A549 (cell line): ENCODE measurements at regions not wholly inside any gene's neighbourhood (a gene's known extent, or its start where the extent isn't known, plus 50 kb on each side); places are given as distances from the start of the nearest gene placed in this dataset.

Experiments used
- CHD2 ChIP-seq: fragments of 150-350 bp; IDR thresholded peaks from 2 replicates; pipeline ENCODE4 v1.6.1; 2014; ENCODE audit warnings: low read length; ENCODE audit not compliant: partially characterized antibody
- EHF ChIP-seq: fragments of 250-450 bp; sonication (Bioruptor Pico); IDR thresholded peaks from 2 replicates; pipeline ENCODE4 v1.5.0; 2020; ENCODE audit warnings: mild to moderate bottlenecking
- EP300 ChIP-seq, 2 experiments: fragments of >200 bp; sonication (Bioruptor Twin); formaldehyde crosslinking; IDR thresholded peaks; 2 replicates in 1 of 2; 3 replicates in 1 of 2; pipeline ENCODE4 v1.6.1; 2016 to 2017
- NR3C1 ChIP-seq: fragments of >200 bp; sonication (Bioruptor Twin); formaldehyde crosslinking; IDR thresholded peaks from 3 replicates; pipeline ENCODE4 v1.6.1; 2017
- PHF8 ChIP-seq: fragments of 200-600 bp; sonication (generic); IDR thresholded peaks from 2 replicates; pipeline ENCODE4 v1.6.1; 2016; ENCODE audit warnings: low read depth, mild to moderate bottlenecking, antibody characterized with exemption, moderate library complexity, borderline replicate concordance
- POLR2A ChIP-seq: IDR thresholded peaks from 2 replicates; pipeline ENCODE4 v1.6.1; 2012; ENCODE audit warnings: mild to moderate bottlenecking, low read length
- RAD21 ChIP-seq, 2 experiments: fragments of >200 bp in 1 of 2; sonication (Bioruptor Twin) in 1 of 2; formaldehyde crosslinking in 1 of 2; IDR thresholded peaks in 1 of 2; conservative IDR thresholded peaks in 1 of 2; 2 replicates in 1 of 2; 3 replicates in 1 of 2; pipeline ENCODE4 v1.6.1; 2012 to 2018; ENCODE audit warnings: inconsistent platforms in 1 of 2
- RCOR1 ChIP-seq: fragments of 150-350 bp; IDR thresholded peaks from 2 replicates; pipeline ENCODE4 v1.6.1; 2014; ENCODE audit warnings: antibody characterized with exemption, low read length, low read depth
- TF ChIP-seq, protein P1 (sequence below): fragments of >200 bp; sonication (Bioruptor Twin); formaldehyde crosslinking; IDR thresholded peaks from 3 replicates; pipeline ENCODE4 v1.5.1; 2016
- TF ChIP-seq, protein P2 (sequence below): fragments of 150-350 bp; IDR thresholded peaks from 2 replicates; pipeline ENCODE4 v1.6.1; 2014; ENCODE audit warnings: low read depth, mild to moderate bottlenecking, low read length
- TF ChIP-seq, protein P3 (sequence below): fragments of 200-600 bp; sonication (generic); IDR thresholded peaks from 2 replicates; pipeline ENCODE4 v1.6.1; 2016; ENCODE audit warnings: antibody characterized with exemption, mild to moderate bottlenecking, moderate library complexity
- TF ChIP-seq, protein P4 (sequence below): IDR thresholded peaks from 2 replicates; pipeline ENCODE4 v1.6.1; 2012

DNA sequence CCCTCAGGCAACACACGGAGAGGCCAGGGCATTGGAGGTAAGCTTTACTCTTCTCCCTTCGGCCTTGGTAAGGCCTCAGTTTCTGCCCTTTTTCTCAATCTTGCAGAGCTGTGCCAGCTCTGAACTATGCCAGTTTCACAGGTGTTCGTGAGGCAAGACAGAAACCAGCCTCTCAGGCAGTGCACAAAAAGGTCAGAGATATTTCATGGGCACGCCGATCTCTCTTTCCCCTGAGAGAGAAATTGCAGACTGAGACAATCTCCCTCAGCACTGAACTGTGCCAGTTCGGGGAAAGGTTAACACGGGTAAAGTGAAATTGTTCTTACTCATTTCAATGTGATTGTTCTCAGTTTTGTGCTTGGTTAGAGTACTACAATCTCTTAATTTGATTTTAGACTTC lies 88.5 kb downstream of the GMNC start:
- TF ChIP-seq RAD21 (conservative IDR thresholded peaks at IDR 0.05 in 1 of 2, IDR thresholded peaks at IDR 0.05 in 1 of 2) (no peak), NR3C1 (no peak), POLR2A (no peak), RCOR1 (no peak), EHF (CRISPR knock-in tag) (no peak), CHD2 (no peak), EP300 (IDR thresholded peaks at IDR 0.05) (no peak), PHF8 (no peak)
- TF ChIP-seq, protein P1, sequence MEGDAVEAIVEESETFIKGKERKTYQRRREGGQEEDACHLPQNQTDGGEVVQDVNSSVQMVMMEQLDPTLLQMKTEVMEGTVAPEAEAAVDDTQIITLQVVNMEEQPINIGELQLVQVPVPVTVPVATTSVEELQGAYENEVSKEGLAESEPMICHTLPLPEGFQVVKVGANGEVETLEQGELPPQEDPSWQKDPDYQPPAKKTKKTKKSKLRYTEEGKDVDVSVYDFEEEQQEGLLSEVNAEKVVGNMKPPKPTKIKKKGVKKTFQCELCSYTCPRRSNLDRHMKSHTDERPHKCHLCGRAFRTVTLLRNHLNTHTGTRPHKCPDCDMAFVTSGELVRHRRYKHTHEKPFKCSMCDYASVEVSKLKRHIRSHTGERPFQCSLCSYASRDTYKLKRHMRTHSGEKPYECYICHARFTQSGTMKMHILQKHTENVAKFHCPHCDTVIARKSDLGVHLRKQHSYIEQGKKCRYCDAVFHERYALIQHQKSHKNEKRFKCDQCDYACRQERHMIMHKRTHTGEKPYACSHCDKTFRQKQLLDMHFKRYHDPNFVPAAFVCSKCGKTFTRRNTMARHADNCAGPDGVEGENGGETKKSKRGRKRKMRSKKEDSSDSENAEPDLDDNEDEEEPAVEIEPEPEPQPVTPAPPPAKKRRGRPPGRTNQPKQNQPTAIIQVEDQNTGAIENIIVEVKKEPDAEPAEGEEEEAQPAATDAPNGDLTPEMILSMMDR: no peak
- TF ChIP-seq, protein P2, sequence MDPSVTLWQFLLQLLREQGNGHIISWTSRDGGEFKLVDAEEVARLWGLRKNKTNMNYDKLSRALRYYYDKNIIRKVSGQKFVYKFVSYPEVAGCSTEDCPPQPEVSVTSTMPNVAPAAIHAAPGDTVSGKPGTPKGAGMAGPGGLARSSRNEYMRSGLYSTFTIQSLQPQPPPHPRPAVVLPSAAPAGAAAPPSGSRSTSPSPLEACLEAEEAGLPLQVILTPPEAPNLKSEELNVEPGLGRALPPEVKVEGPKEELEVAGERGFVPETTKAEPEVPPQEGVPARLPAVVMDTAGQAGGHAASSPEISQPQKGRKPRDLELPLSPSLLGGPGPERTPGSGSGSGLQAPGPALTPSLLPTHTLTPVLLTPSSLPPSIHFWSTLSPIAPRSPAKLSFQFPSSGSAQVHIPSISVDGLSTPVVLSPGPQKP: no peak
- TF ChIP-seq, protein P3, sequence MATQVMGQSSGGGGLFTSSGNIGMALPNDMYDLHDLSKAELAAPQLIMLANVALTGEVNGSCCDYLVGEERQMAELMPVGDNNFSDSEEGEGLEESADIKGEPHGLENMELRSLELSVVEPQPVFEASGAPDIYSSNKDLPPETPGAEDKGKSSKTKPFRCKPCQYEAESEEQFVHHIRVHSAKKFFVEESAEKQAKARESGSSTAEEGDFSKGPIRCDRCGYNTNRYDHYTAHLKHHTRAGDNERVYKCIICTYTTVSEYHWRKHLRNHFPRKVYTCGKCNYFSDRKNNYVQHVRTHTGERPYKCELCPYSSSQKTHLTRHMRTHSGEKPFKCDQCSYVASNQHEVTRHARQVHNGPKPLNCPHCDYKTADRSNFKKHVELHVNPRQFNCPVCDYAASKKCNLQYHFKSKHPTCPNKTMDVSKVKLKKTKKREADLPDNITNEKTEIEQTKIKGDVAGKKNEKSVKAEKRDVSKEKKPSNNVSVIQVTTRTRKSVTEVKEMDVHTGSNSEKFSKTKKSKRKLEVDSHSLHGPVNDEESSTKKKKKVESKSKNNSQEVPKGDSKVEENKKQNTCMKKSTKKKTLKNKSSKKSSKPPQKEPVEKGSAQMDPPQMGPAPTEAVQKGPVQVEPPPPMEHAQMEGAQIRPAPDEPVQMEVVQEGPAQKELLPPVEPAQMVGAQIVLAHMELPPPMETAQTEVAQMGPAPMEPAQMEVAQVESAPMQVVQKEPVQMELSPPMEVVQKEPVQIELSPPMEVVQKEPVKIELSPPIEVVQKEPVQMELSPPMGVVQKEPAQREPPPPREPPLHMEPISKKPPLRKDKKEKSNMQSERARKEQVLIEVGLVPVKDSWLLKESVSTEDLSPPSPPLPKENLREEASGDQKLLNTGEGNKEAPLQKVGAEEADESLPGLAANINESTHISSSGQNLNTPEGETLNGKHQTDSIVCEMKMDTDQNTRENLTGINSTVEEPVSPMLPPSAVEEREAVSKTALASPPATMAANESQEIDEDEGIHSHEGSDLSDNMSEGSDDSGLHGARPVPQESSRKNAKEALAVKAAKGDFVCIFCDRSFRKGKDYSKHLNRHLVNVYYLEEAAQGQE: no peak
- TF ChIP-seq, protein P4, sequence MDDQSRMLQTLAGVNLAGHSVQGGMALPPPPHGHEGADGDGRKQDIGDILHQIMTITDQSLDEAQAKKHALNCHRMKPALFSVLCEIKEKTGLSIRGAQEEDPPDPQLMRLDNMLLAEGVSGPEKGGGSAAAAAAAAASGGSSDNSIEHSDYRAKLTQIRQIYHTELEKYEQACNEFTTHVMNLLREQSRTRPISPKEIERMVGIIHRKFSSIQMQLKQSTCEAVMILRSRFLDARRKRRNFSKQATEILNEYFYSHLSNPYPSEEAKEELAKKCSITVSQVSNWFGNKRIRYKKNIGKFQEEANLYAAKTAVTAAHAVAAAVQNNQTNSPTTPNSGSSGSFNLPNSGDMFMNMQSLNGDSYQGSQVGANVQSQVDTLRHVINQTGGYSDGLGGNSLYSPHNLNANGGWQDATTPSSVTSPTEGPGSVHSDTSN: no peak
